ENCODE measurements at regions not wholly inside any gene's neighbourhood (a gene's known extent, or its start where the extent isn't known, plus 50 kb on each side); places are given as distances from the start of the nearest gene placed in this dataset.
A peak's percentile ranks its signal among the peaks of the same experiment; 100 is the strongest.

GRCh38 chr11:103700622-103701021 lies 335.8 kb upstream of the DDI1 start:
- Mint-ChIP-seq H3K27me3 (ENCODE audit: insufficient read depth) (no peaks in the 10 kb centered on the region), H3K27ac (peak overlapping the region; percentile 68)

GRCh38 chr11:103703437-103703836 lies 333.0 kb upstream of the DDI1 start:
- Mint-ChIP-seq H3K9me3 (no peaks in the 10 kb centered on the region), H3K4me1 (ENCODE audit: low read depth) (peaks cover 30% of the 10 kb centered on the region), H3K4me3 (no peak overlapping the region), H3K36me3 (ENCODE audit: low read depth) (no peaks in the 10 kb centered on the region), H3K27ac (no peak overlapping the region), H3K27me3 (ENCODE audit: insufficient read depth) (no peaks in the 10 kb centered on the region)
- no peak for TF ChIP-seq CTCF (IDR thresholded peaks at IDR 0.05)
- no peak for DNase-seq

More at GRCh38 chr11:103700622-103701021, 335.8 kb upstream of the DDI1 start:
- peaks cover 3% of the 10 kb centered on the region; the same call in 1 of the 2 replicates for H3K36me3 Mint-ChIP-seq (ENCODE audit: low read depth)
- H3K4me3 Mint-ChIP-seq: peak overlapping the region; percentile 52
- H3K4me1 Mint-ChIP-seq (ENCODE audit: low read depth): peaks cover 30% of the 10 kb centered on the region
- H3K9me3 Mint-ChIP-seq: no peaks in the 10 kb centered on the region
- no peak for TF ChIP-seq CTCF (IDR thresholded peaks at IDR 0.05)
- peak; percentile 91 for DNase-seq

- H3K4me1 Mint-ChIP-seq (ENCODE audit: low read depth): peaks cover 28% of the 10 kb centered on the region
- no peaks in the 10 kb centered on the region for H3K27me3 Mint-ChIP-seq (ENCODE audit: insufficient read depth)
- no peak overlapping the region for H3K27ac Mint-ChIP-seq
- H3K4me3 Mint-ChIP-seq: no peak overlapping the region
- no peak for DNase-seq
- H3K36me3 Mint-ChIP-seq (ENCODE audit: low read depth): no peaks in the 10 kb centered on the region
- no peaks in the 10 kb centered on the region for H3K9me3 Mint-ChIP-seq
- TF ChIP-seq CTCF (IDR thresholded peaks at IDR 0.05): no peak
These were observed 332.5 kb upstream of the DDI1 start for GRCh38 chr11:103703954-103704353.

- peaks cover 11% of the 10 kb centered on the region for H3K4me1 Mint-ChIP-seq (ENCODE audit: low read depth)
- no peaks in the 10 kb centered on the region; the same call in 1 of the 2 replicates for H3K36me3 Mint-ChIP-seq (ENCODE audit: low read depth)
- no peak for DNase-seq
- H3K4me3 Mint-ChIP-seq: no peak overlapping the region
- no peak overlapping the region for H3K27ac Mint-ChIP-seq
- H3K27me3 Mint-ChIP-seq (ENCODE audit: insufficient read depth): no peaks in the 10 kb centered on the region
- H3K9me3 Mint-ChIP-seq: no peaks in the 10 kb centered on the region
- TF ChIP-seq CTCF (IDR thresholded peaks at IDR 0.05): no peak
These were observed 330.8 kb upstream of the DDI1 start for GRCh38 chr11:103705642-103706041.

- no peak for TF ChIP-seq CTCF (IDR thresholded peaks at IDR 0.05)
- H3K27me3 Mint-ChIP-seq (ENCODE audit: insufficient read depth): no peaks in the 10 kb centered on the region
- H3K4me1 Mint-ChIP-seq (ENCODE audit: low read depth): peaks cover 13% of the 10 kb centered on the region
- no peak for DNase-seq
- no peak overlapping the region for H3K4me3 Mint-ChIP-seq
- H3K9me3 Mint-ChIP-seq: no peaks in the 10 kb centered on the region
- H3K36me3 Mint-ChIP-seq (ENCODE audit: low read depth): no peaks in the 10 kb centered on the region; the same call in 1 of the 2 replicates
- no peak overlapping the region for H3K27ac Mint-ChIP-seq
These were observed 327.1 kb upstream of the DDI1 start for GRCh38 chr11:103709371-103709770.

GRCh38 chr11:103714246-103714645 lies 322.2 kb upstream of the DDI1 start:
- Mint-ChIP-seq H3K36me3 (ENCODE audit: low read depth) (no peaks in the 10 kb centered on the region; the same call in 1 of the 2 replicates), H3K27ac (peak overlapping the region; percentile 0; the same call in 1 of the 2 replicates)
- no peak for DNase-seq

More at GRCh38 chr11:103714246-103714645, 322.2 kb upstream of the DDI1 start:
- Mint-ChIP-seq H3K4me1 (ENCODE audit: low read depth) (peaks cover 19% of the 10 kb centered on the region), H3K4me3 (no peak overlapping the region), H3K9me3 (no peaks in the 10 kb centered on the region), H3K27me3 (ENCODE audit: insufficient read depth) (no peaks in the 10 kb centered on the region)
- TF ChIP-seq CTCF (IDR thresholded peaks at IDR 0.05): no peak

Data from HFFc6 (cell line).